ENCODE measurements at regions not wholly inside any gene's neighbourhood (a gene's known extent, or its start where the extent isn't known, plus 50 kb on each side); places are given as distances from the start of the nearest gene placed in this dataset.

DNA sequence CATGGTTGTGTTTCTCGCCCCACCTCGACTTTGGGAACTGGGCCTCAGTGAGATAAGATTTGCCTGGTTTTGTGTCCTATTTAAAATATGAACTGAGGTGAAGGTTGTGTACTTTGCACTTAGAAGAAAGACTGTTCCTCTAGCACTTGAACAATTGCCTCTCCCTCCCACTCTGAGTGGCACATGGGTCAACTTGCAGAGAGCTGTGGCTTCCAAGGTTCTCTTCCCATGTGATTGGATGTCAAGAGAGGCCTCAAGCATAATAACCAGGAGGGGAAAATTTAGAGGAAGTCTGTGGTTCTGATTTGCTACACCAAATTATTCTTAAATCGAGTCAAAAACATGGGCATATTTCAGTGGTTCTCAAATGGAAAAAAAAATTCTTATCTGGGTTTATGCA is 329.2 kb downstream of the HS3ST3B1 start:
- TF ChIP-seq EZH2 (IDR thresholded peaks at IDR 0.05; ENCODE audit: low read depth, low read length, severe bottlenecking): no peak
- TF ChIP-seq, protein P1, sequence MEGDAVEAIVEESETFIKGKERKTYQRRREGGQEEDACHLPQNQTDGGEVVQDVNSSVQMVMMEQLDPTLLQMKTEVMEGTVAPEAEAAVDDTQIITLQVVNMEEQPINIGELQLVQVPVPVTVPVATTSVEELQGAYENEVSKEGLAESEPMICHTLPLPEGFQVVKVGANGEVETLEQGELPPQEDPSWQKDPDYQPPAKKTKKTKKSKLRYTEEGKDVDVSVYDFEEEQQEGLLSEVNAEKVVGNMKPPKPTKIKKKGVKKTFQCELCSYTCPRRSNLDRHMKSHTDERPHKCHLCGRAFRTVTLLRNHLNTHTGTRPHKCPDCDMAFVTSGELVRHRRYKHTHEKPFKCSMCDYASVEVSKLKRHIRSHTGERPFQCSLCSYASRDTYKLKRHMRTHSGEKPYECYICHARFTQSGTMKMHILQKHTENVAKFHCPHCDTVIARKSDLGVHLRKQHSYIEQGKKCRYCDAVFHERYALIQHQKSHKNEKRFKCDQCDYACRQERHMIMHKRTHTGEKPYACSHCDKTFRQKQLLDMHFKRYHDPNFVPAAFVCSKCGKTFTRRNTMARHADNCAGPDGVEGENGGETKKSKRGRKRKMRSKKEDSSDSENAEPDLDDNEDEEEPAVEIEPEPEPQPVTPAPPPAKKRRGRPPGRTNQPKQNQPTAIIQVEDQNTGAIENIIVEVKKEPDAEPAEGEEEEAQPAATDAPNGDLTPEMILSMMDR (IDR thresholded peaks at IDR 0.05; ENCODE audit: control extremely low read depth in 1 of 3, insufficient read depth in 1 of 3, low read depth in 1 of 3, low read length in 3 of 3): no peak
- no peak for TF ChIP-seq BACH1 (IDR thresholded peaks at IDR 0.05; ENCODE audit: low read length)
- no peak for TF ChIP-seq YY1 (IDR thresholded peaks at IDR 0.05; ENCODE audit: low read depth, low read length)
- no peak for TF ChIP-seq CBX8 (IDR thresholded peaks at IDR 0.05; ENCODE audit: borderline replicate concordance, low read depth, low read length)
- TF ChIP-seq, protein P2, sequence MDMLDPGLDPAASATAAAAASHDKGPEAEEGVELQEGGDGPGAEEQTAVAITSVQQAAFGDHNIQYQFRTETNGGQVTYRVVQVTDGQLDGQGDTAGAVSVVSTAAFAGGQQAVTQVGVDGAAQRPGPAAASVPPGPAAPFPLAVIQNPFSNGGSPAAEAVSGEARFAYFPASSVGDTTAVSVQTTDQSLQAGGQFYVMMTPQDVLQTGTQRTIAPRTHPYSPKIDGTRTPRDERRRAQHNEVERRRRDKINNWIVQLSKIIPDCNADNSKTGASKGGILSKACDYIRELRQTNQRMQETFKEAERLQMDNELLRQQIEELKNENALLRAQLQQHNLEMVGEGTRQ (IDR thresholded peaks at IDR 0.05; ENCODE audit: low read length): no peak
- no peak for TF ChIP-seq RBBP5 (IDR thresholded peaks at IDR 0.05; ENCODE audit: borderline replicate concordance, low read depth, low read length)
- TF ChIP-seq CREB1 (IDR thresholded peaks at IDR 0.05): no peak
- no peak for TF ChIP-seq NANOG (IDR thresholded peaks at IDR 0.05; ENCODE audit: insufficient read depth, low read depth, low read length, poor library complexity, severe bottlenecking)
- TF ChIP-seq JUND (IDR thresholded peaks at IDR 0.05; ENCODE audit: low read length): no peak
- TF ChIP-seq, protein P3, sequence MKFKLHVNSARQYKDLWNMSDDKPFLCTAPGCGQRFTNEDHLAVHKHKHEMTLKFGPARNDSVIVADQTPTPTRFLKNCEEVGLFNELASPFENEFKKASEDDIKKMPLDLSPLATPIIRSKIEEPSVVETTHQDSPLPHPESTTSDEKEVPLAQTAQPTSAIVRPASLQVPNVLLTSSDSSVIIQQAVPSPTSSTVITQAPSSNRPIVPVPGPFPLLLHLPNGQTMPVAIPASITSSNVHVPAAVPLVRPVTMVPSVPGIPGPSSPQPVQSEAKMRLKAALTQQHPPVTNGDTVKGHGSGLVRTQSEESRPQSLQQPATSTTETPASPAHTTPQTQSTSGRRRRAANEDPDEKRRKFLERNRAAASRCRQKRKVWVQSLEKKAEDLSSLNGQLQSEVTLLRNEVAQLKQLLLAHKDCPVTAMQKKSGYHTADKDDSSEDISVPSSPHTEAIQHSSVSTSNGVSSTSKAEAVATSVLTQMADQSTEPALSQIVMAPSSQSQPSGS (IDR thresholded peaks at IDR 0.05; ENCODE audit: low read length): no peak
- TF ChIP-seq POLR2AphosphoS5 (IDR thresholded peaks at IDR 0.05; ENCODE audit: low read depth, low read length): no peak
- no peak for TF ChIP-seq GABPA (IDR thresholded peaks at IDR 0.05; ENCODE audit: borderline replicate concordance, insufficient read depth, low read length)

Measured in H1 (cell line).